ENCODE measurements at regions not wholly inside any gene's neighbourhood (a gene's known extent, or its start where the extent isn't known, plus 50 kb on each side); places are given as distances from the start of the nearest gene placed in this dataset.

DNA sequence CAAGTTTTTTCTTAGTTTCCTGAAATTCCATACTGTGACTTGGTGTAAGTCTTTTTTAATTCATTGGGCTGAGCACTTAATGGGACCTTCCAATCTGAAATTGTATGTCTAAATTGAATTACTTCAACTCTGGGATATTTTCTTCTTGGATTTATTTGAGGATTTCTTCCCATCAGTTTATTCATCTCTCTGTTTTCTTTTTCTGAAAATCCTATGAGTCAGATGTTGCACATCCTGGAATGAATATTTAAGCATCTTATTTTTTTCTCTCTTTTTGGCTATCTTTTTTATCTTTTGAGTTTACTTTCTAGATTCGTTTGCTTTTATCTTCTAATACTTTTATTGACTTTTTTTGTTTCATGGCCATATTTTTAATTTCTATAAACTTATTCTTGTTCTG is 55.4 kb upstream of the ACYP2 start:
- TF ChIP-seq TCF7L2 (IDR thresholded peaks at IDR 0.05; ENCODE audit: low read depth, low read length) (no peak), POLR2AphosphoS5 (IDR thresholded peaks at IDR 0.05; ENCODE audit: low read depth, low read length) (no peak)
- TF ChIP-seq, protein P1, sequence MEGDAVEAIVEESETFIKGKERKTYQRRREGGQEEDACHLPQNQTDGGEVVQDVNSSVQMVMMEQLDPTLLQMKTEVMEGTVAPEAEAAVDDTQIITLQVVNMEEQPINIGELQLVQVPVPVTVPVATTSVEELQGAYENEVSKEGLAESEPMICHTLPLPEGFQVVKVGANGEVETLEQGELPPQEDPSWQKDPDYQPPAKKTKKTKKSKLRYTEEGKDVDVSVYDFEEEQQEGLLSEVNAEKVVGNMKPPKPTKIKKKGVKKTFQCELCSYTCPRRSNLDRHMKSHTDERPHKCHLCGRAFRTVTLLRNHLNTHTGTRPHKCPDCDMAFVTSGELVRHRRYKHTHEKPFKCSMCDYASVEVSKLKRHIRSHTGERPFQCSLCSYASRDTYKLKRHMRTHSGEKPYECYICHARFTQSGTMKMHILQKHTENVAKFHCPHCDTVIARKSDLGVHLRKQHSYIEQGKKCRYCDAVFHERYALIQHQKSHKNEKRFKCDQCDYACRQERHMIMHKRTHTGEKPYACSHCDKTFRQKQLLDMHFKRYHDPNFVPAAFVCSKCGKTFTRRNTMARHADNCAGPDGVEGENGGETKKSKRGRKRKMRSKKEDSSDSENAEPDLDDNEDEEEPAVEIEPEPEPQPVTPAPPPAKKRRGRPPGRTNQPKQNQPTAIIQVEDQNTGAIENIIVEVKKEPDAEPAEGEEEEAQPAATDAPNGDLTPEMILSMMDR (IDR thresholded peaks at IDR 0.05): no peak

Measured in Panc1 (cell line).